ENCODE measurements at regions not wholly inside any gene's neighbourhood (a gene's known extent, or its start where the extent isn't known, plus 50 kb on each side); places are given as distances from the start of the nearest gene placed in this dataset.
"Not testable (repeated sequence)": the region's sequence is repeated elsewhere in the genome, so short reads cannot be mapped to it uniquely, and the experiment has no call there.

- DNase-seq (ENCODE audit: low read depth in 4 of 4, low spot score in 3 of 4) = no peak
Observed at GRCh38 chr2:82120654-82121053, 1816.1 kb upstream of the LRRTM1 start.

GRCh38 chr2:82120115-82120514, 1815.6 kb upstream of the LRRTM1 start:
- peak in 1 of 4 donors; percentile 15 for DNase-seq (ENCODE audit: low read depth in 4 of 4, low spot score in 3 of 4)

GRCh38 chr2:82109418-82109817, 1804.9 kb upstream of the LRRTM1 start:
- DNase-seq (ENCODE audit: low read depth in 4 of 4, low spot score in 3 of 4) = no peak

- DNase-seq (ENCODE audit: low read depth in 4 of 4, low spot score in 3 of 4) = no peak
Observed at GRCh38 chr2:82098617-82099016, 1794.1 kb upstream of the LRRTM1 start.

- no peak for DNase-seq (ENCODE audit: low read depth in 4 of 4, low spot score in 3 of 4)
Observed at GRCh38 chr2:82089518-82089917, 1785.0 kb upstream of the LRRTM1 start.

GRCh38 chr2:82084679-82085392, 1780.3 kb upstream of the LRRTM1 start:
- DNase-seq (ENCODE audit: low read depth in 4 of 4, low spot score in 3 of 4) = no peak

- DNase-seq (ENCODE audit: low read depth in 4 of 4, low spot score in 3 of 4) = no peak
Observed at GRCh38 chr2:82075875-82076274, 1771.3 kb upstream of the LRRTM1 start.

GRCh38 chr2:82062463-82062862, 1757.9 kb upstream of the LRRTM1 start:
- no peak for DNase-seq (ENCODE audit: low read depth in 4 of 4, low spot score in 3 of 4)

- no peak for DNase-seq (ENCODE audit: low read depth in 4 of 4, low spot score in 3 of 4)
Observed at GRCh38 chr2:82055846-82056245, 1751.3 kb upstream of the LRRTM1 start.

- no peak for DNase-seq (ENCODE audit: low read depth in 4 of 4, low spot score in 3 of 4)
Observed at GRCh38 chr2:82043867-82044266, 1739.3 kb upstream of the LRRTM1 start.

- peak in 1 of 4 donors; percentile 5 for DNase-seq (ENCODE audit: low read depth in 4 of 4, low spot score in 3 of 4)
Observed at GRCh38 chr2:82027921-82028615, 1723.5 kb upstream of the LRRTM1 start.

GRCh38 chr2:82023710-82024109, 1719.2 kb upstream of the LRRTM1 start:
- no peak for DNase-seq (ENCODE audit: low read depth in 4 of 4, low spot score in 3 of 4)

GRCh38 chr2:82013641-82014040, 1709.1 kb upstream of the LRRTM1 start:
- no peak for DNase-seq (ENCODE audit: low read depth in 4 of 4, low spot score in 3 of 4)

GRCh38 chr2:82007071-82007664, 1702.6 kb upstream of the LRRTM1 start:
- no peak for DNase-seq (ENCODE audit: low read depth in 4 of 4, low spot score in 3 of 4)

- DNase-seq (ENCODE audit: low read depth in 4 of 4, low spot score in 3 of 4) = not testable (repeated sequence)
Observed at GRCh38 chr2:82005889-82006288, 1701.3 kb upstream of the LRRTM1 start.

GRCh38 chr2:82001614-82002013, 1697.1 kb upstream of the LRRTM1 start:
- no peak for DNase-seq (ENCODE audit: low read depth in 4 of 4, low spot score in 3 of 4)

- no peak for DNase-seq (ENCODE audit: low read depth in 4 of 4, low spot score in 3 of 4)
Observed at GRCh38 chr2:82000606-82001005, 1696.1 kb upstream of the LRRTM1 start.

- no peak for DNase-seq (ENCODE audit: low read depth in 4 of 4, low spot score in 3 of 4)
Observed at GRCh38 chr2:81996332-81996731, 1691.8 kb upstream of the LRRTM1 start.

GRCh38 chr2:81991282-81991681, 1686.7 kb upstream of the LRRTM1 start:
- DNase-seq (ENCODE audit: low read depth in 4 of 4, low spot score in 3 of 4) = no peak

- no peak for DNase-seq (ENCODE audit: low read depth in 4 of 4, low spot score in 3 of 4)
Observed at GRCh38 chr2:81987370-81987769, 1682.8 kb upstream of the LRRTM1 start.

- DNase-seq (ENCODE audit: low read depth in 4 of 4, low spot score in 3 of 4) = no peak
Observed at GRCh38 chr2:81984969-81985637, 1680.6 kb upstream of the LRRTM1 start.

All from left renal pelvis (tissue), 4 donors.